ENCODE measurements at regions not wholly inside any gene's neighbourhood (a gene's known extent, or its start where the extent isn't known, plus 50 kb on each side); places are given as distances from the start of the nearest gene placed in this dataset.

DNA sequence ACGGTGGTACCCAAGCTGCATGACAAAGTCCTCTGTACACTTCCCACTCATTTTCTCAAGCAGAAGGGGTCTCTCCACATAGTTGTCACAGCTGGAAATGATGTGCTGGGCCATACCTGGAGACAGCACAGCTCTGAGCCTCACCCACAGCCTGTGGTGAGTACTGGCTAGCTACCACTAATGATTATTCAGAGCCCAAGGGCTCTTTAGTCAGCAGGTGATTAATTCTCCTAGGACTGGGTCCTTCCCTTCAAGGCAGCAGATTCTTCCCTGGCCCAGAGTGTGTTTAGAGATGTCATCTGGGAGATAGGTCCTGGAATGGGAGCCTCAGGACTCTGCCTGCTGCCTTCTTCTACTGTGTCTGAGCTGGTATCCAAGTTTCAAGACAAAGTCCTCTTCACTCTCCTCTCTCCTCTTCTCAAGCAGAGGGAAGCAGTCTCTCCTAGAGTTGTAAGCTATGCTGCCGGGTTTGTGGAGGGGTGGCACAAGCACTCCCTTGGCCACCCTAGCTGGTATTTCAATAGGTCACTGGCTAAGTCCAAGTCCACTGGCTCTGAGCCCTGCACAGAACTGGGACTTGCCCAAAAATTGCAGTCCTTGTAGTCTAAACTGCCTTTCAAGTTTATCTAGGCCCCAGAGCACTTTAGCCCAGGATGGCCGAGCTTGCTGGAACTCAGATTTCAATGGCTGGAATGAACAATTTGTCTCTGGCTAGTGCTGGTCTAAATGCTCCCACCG lies 49.8 kb upstream of the VGLL2 start:
- no peak overlapping the region for H3K27ac ChIP-seq (ENCODE audit: extremely low read depth, low read depth, low read length)
- ChIA-PET POLR2A (no interaction called here), CTCF (interaction anchor here (0.6 kb wide), 1 partner anchor 1284 kb away, joined by 3 read pairs; no protein-coding TSS in a partner anchor)
- peaks cover 0 to 4% of the 10 kb centered on the region in 2 experiments; a peak in 1 of 3 replicates for H3K36me3 ChIP-seq (ENCODE audit: control insufficient read depth in 2 of 2, insufficient read depth in 1 of 2, low read length in 2 of 2)
- H3K4me3 ChIP-seq (ENCODE audit: low read depth, low read length), result no peak overlapping the region
- H3K4me1 ChIP-seq (ENCODE audit: control insufficient read depth, insufficient read depth, low read length), result no peaks in the 10 kb centered on the region
- H3K9me3 ChIP-seq (ENCODE audit: control insufficient read depth, insufficient read depth, low read depth, low read length), result no peaks in the 10 kb centered on the region
- TF ChIP-seq, protein P1, sequence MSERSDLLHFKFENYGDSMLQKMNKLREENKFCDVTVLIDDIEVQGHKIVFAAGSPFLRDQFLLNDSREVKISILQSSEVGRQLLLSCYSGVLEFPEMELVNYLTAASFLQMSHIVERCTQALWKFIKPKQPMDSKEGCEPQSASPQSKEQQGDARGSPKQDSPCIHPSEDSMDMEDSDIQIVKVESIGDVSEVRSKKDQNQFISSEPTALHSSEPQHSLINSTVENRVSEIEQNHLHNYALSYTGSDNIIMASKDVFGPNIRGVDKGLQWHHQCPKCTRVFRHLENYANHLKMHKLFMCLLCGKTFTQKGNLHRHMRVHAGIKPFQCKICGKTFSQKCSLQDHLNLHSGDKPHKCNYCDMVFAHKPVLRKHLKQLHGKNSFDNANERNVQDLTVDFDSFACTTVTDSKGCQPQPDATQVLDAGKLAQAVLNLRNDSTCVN (tag by site-specific recombination; optimal IDR thresholded peaks at IDR 0.05), result no peak
- TF ChIP-seq ZNF792 (tag by site-specific recombination; IDR thresholded peaks at IDR 0.05) (no peak), ZNF768 (tag by site-specific recombination; IDR thresholded peaks at IDR 0.05) (no peak), ZBTB6 (tag by site-specific recombination; IDR thresholded peaks at IDR 0.05) (no peak), SCRT2 (tag by site-specific recombination; IDR thresholded peaks at IDR 0.05) (no peak), ZNF837 (tag by site-specific recombination; IDR thresholded peaks at IDR 0.05) (no peak)
